ENCODE measurements at regions not wholly inside any gene's neighbourhood (a gene's known extent, or its start where the extent isn't known, plus 50 kb on each side); places are given as distances from the start of the nearest gene placed in this dataset.

DNA sequence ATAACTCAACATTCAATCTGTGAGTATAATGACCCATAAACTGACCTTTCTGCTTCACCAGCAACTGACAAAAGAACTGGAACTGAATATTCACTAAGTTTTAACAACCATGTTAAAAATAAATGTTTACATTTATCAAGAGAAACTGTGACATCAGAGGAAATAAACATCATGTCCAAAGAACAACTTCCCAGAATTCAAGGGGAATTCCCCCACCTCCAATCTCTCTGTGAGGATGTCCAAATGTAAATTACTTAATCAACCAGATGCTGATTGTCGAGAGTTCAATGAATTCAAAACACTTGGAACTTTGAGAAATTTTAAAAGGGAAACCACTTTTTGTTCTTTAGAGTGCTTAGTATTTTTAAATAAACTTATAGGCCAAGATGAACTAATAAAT is 365.6 kb upstream of the ADGRL2 start:
- no peaks in the 10 kb centered on the region for H3K36me3 Mint-ChIP-seq (ENCODE audit: low read depth)
- peaks cover 4% of the 10 kb centered on the region for H3K9me3 Mint-ChIP-seq
- no peaks in the 10 kb centered on the region for H3K27me3 Mint-ChIP-seq (ENCODE audit: low read depth)
- TF ChIP-seq, protein P1, sequence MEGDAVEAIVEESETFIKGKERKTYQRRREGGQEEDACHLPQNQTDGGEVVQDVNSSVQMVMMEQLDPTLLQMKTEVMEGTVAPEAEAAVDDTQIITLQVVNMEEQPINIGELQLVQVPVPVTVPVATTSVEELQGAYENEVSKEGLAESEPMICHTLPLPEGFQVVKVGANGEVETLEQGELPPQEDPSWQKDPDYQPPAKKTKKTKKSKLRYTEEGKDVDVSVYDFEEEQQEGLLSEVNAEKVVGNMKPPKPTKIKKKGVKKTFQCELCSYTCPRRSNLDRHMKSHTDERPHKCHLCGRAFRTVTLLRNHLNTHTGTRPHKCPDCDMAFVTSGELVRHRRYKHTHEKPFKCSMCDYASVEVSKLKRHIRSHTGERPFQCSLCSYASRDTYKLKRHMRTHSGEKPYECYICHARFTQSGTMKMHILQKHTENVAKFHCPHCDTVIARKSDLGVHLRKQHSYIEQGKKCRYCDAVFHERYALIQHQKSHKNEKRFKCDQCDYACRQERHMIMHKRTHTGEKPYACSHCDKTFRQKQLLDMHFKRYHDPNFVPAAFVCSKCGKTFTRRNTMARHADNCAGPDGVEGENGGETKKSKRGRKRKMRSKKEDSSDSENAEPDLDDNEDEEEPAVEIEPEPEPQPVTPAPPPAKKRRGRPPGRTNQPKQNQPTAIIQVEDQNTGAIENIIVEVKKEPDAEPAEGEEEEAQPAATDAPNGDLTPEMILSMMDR (conservative IDR thresholded peaks at IDR 0.05): no peak
- no peak overlapping the region for H3K27ac Mint-ChIP-seq (ENCODE audit: unreplicated experiment)
- H3K4me1 Mint-ChIP-seq: peaks cover 53% of the 10 kb centered on the region
- no peak for DNase-seq (ENCODE audit: low read depth, low spot score)
- H3K4me3 Mint-ChIP-seq: no peak overlapping the region

DNA sequence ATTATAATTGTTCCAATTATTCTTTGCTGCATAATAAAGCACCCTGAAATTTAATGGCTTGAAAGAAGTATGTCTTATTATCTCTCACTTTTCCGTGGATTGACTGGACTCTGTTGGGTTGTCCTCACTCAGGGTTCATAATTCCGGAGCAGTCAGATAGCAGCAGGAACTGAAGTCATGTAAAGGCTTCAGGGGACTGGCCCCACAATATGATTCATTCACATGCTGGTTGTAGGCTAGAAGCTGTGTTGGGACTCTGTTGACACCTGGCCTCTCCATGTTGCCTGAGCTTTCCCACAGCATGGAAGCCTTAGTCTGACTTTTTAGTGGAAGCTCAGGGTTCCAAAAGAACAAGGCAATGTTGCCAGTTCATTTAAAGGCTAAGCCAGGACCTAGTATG is 367.1 kb upstream of the ADGRL2 start:
- H3K4me3 Mint-ChIP-seq: no peak overlapping the region
- H3K36me3 Mint-ChIP-seq (ENCODE audit: low read depth): no peaks in the 10 kb centered on the region
- no peak overlapping the region for H3K27ac Mint-ChIP-seq (ENCODE audit: unreplicated experiment)
- DNase-seq (ENCODE audit: low read depth, low spot score): no peak
- no peaks in the 10 kb centered on the region for H3K9me3 Mint-ChIP-seq
- peaks cover 68% of the 10 kb centered on the region for H3K4me1 Mint-ChIP-seq
- no peaks in the 10 kb centered on the region for H3K27me3 Mint-ChIP-seq (ENCODE audit: low read depth)
- TF ChIP-seq, protein P1 (conservative IDR thresholded peaks at IDR 0.05): no peak

DNA sequence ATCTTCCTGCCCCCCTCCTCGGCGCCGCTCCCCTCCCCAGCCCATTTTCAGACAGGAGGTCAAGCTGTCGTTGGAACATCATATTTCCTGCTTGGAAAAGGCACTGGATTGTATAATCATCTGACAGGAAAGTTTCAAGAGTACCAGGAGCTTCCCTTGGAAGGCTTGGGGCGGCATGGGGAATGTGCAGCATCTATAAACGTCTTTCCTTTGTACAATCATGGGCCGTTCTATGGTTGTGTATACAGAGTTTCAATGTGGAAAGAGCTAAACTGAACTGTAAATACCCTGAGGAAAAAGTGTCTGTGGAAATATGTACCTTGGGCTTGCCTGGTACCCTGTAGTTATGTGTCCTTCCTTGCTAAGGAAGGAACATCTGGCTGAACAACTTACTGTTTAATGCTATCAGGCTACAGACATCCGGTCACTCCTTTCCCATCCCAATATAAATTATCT is 368.1 kb upstream of the ADGRL2 start:
- H3K27me3 Mint-ChIP-seq (ENCODE audit: low read depth): no peaks in the 10 kb centered on the region

DNA sequence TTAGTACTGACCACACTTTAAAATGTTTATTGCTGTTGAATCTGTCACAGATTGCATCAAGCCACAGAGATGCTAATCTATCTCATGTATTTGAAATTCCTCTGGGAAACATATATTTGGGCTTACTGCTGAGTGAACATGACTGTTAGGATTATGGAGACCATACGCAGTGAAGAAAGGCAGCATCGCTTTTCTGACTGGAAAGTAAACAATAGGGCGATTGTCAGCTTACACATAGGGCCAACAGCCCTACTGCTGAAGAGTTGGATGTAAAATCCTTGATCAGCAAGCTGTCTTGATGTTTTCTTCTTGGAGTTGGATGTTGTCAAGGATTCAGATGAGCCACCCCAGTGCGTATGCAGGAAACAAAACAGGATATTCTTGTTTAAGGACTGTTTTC is 368.7 kb upstream of the ADGRL2 start:
- Mint-ChIP-seq H3K27ac (ENCODE audit: unreplicated experiment) (peak overlapping the region; percentile 93), H3K9me3 (peaks cover 5% of the 10 kb centered on the region), H3K36me3 (ENCODE audit: low read depth) (no peaks in the 10 kb centered on the region), H3K27me3 (ENCODE audit: low read depth) (no peaks in the 10 kb centered on the region), H3K4me1 (peaks cover 78% of the 10 kb centered on the region), H3K4me3 (peak overlapping the region; percentile 77)
- TF ChIP-seq, protein P1 (conservative IDR thresholded peaks at IDR 0.05): no peak
- no peak for DNase-seq (ENCODE audit: low read depth, low spot score)

More for the DNA sequence above, 368.1 kb upstream of the ADGRL2 start:
- Mint-ChIP-seq H3K9me3 (no peaks in the 10 kb centered on the region), H3K4me1 (peaks cover 78% of the 10 kb centered on the region), H3K4me3 (no peak overlapping the region), H3K27ac (ENCODE audit: unreplicated experiment) (peak overlapping the region; percentile 93), H3K36me3 (ENCODE audit: low read depth) (no peaks in the 10 kb centered on the region)
- DNase-seq (ENCODE audit: low read depth, low spot score): no peak
- TF ChIP-seq, protein P1 (conservative IDR thresholded peaks at IDR 0.05): no peak

DNA sequence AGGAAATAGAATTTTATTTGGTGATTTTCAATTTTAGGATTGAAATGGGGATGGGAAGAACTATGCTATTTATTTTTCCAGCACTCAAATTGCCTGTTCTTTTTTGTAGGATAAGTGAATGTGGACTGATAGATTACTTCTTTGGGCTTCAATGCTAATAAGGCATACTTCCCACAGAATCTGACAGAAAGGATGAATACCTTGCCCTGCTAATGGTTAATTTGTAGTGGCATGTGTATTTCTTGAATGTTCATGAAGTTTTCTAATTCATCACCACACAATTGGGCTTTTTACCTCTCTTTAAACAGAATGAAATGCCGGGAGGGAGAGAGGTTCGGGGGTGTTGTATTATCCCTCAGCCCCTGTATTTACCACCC is 369.1 kb upstream of the ADGRL2 start:
- Mint-ChIP-seq H3K4me1 (peaks cover 77% of the 10 kb centered on the region), H3K9me3 (peaks cover 7% of the 10 kb centered on the region), H3K27ac (ENCODE audit: unreplicated experiment) (peak overlapping the region; percentile 93), H3K4me3 (peak overlapping the region; percentile 77), H3K36me3 (ENCODE audit: low read depth) (no peaks in the 10 kb centered on the region), H3K27me3 (ENCODE audit: low read depth) (no peaks in the 10 kb centered on the region)
- DNase-seq (ENCODE audit: low read depth, low spot score): no peak
- TF ChIP-seq, protein P1 (conservative IDR thresholded peaks at IDR 0.05): no peak
